Fibroblast of skin of left biceps (primary cell): ENCODE measurements at regions not wholly inside any gene's neighbourhood (a gene's known extent, or its start where the extent isn't known, plus 50 kb on each side); places are given as distances from the start of the nearest gene placed in this dataset.

Experiments
- DNase-seq, 2 experiments: peaks; one replicate each; pipeline ENCODE4 v3.0.0-alpha.2; 2013; ENCODE audit warnings: low read depth in 2 of 2

GRCh38 chr5:158162479-158163034 lies 303.6 kb upstream of the CLINT1 start:
- DNase-seq = no peak

- no peak for DNase-seq
These were observed 303.1 kb upstream of the CLINT1 start for GRCh38 chr5:158162026-158162425.

- no peak for DNase-seq
These were observed 300.7 kb upstream of the CLINT1 start for GRCh38 chr5:158159621-158160020.

- peak; percentile 62 to 69 for DNase-seq
These were observed 297.0 kb upstream of the CLINT1 start for GRCh38 chr5:158155811-158156505.

GRCh38 chr5:158155067-158155466 lies 296.1 kb upstream of the CLINT1 start:
- DNase-seq = no peak

- DNase-seq = peak; percentile 96 to 97
These were observed 295.5 kb upstream of the CLINT1 start for GRCh38 chr5:158154226-158155005.

- DNase-seq = no peak
These were observed 294.6 kb upstream of the CLINT1 start for GRCh38 chr5:158153508-158153907.

- no peak for DNase-seq
These were observed 293.2 kb upstream of the CLINT1 start for GRCh38 chr5:158152136-158152535.

GRCh38 chr5:158147227-158147626 lies 288.3 kb upstream of the CLINT1 start:
- no peak for DNase-seq

GRCh38 chr5:158145827-158146226 lies 286.9 kb upstream of the CLINT1 start:
- DNase-seq = no peak

GRCh38 chr5:158143081-158143480 lies 284.1 kb upstream of the CLINT1 start:
- no peak for DNase-seq

- DNase-seq = peak; percentile 76 to 82
These were observed 283.2 kb upstream of the CLINT1 start for GRCh38 chr5:158142156-158142555.

- no peak for DNase-seq
These were observed 281.3 kb upstream of the CLINT1 start for GRCh38 chr5:158140120-158140731.

GRCh38 chr5:158139161-158139560 lies 280.2 kb upstream of the CLINT1 start:
- peak; percentile 66 to 69 for DNase-seq

- no peak for DNase-seq
These were observed 276.8 kb upstream of the CLINT1 start for GRCh38 chr5:158135682-158136179.

- no peak for DNase-seq
These were observed 274.4 kb upstream of the CLINT1 start for GRCh38 chr5:158133369-158133768.

- DNase-seq = no peak
These were observed 268.6 kb upstream of the CLINT1 start for GRCh38 chr5:158127536-158127935.

- DNase-seq = no peak
These were observed 267.8 kb upstream of the CLINT1 start for GRCh38 chr5:158126442-158127405.

- no peak for DNase-seq
These were observed 265.8 kb upstream of the CLINT1 start for GRCh38 chr5:158124606-158125316.

- DNase-seq = no peak
These were observed 264.6 kb upstream of the CLINT1 start for GRCh38 chr5:158123595-158123994.
